ENCODE measurements at regions not wholly inside any gene's neighbourhood (a gene's known extent, or its start where the extent isn't known, plus 50 kb on each side); places are given as distances from the start of the nearest gene placed in this dataset.
"Not testable (repeated sequence)": the region's sequence is repeated elsewhere in the genome, so short reads cannot be mapped to it uniquely, and the experiment has no call there.

GRCh38 chr1:222181191-222181590, 366.7 kb downstream of the HHIPL2 start:
- TF ChIP-seq CTCF (IDR thresholded peaks at IDR 0.05; ENCODE audit: low read depth, low read length) (no peak), EZH2phosphoT487 (IDR thresholded peaks at IDR 0.05; ENCODE audit: low read depth) (no peak)
- no peak overlapping the region for H3K4me3 ChIP-seq (ENCODE audit: low read length)
- H2AFZ ChIP-seq (ENCODE audit: low read depth, low read length), result no peak overlapping the region
- 0 out of 2 replicates have a peak, but pooled peaks cover 4% of the 10 kb centered on the region for H3K9me3 ChIP-seq (ENCODE audit: insufficient read depth, low read length)
- no peaks in the 10 kb centered on the region for H4K20me1 ChIP-seq (ENCODE audit: insufficient read depth, low read length)
- H3K9ac ChIP-seq (ENCODE audit: low read length), result no peak overlapping the region
- H3K4me1 ChIP-seq (ENCODE audit: low read length), result no peaks in the 10 kb centered on the region
- H3K4me2 ChIP-seq (ENCODE audit: low read length), result no peak overlapping the region
- no peak overlapping the region for H3K27ac ChIP-seq (ENCODE audit: low read length)
- H3K36me3 ChIP-seq (replicated peaks; ENCODE audit: low read depth, low read length), result no peaks in the 10 kb centered on the region
- H3K79me2 ChIP-seq (ENCODE audit: low read length), result no peaks in the 10 kb centered on the region
- H3K27me3 ChIP-seq (ENCODE audit: low read depth, low read length), result no peaks in the 10 kb centered on the region

GRCh38 chr1:222177496-222177895, 370.4 kb downstream of the HHIPL2 start:
- not testable (repeated sequence) for H3K27ac ChIP-seq (ENCODE audit: low read length); H3K9ac ChIP-seq (ENCODE audit: low read length); H3K9me3 ChIP-seq (ENCODE audit: insufficient read depth, low read length); H3K27me3 ChIP-seq (ENCODE audit: low read depth, low read length); H2AFZ ChIP-seq (ENCODE audit: low read depth, low read length); H3K4me2 ChIP-seq (ENCODE audit: low read length); H3K36me3 ChIP-seq (replicated peaks; ENCODE audit: low read depth, low read length); H3K4me1 ChIP-seq (ENCODE audit: low read length); H3K4me3 ChIP-seq (ENCODE audit: low read length); H3K79me2 ChIP-seq (ENCODE audit: low read length); H4K20me1 ChIP-seq (ENCODE audit: insufficient read depth, low read length)

- Histone ChIP-seq H3K27me3 (ENCODE audit: low read depth, low read length) (no peaks in the 10 kb centered on the region), H3K27ac (ENCODE audit: low read length) (no peak overlapping the region), H3K4me1 (ENCODE audit: low read length) (no peaks in the 10 kb centered on the region), H3K9ac (ENCODE audit: low read length) (no peak overlapping the region), H4K20me1 (ENCODE audit: insufficient read depth, low read length) (no peaks in the 10 kb centered on the region), H3K4me2 (ENCODE audit: low read length) (no peak overlapping the region), H2AFZ (ENCODE audit: low read depth, low read length) (no peak overlapping the region), H3K9me3 (ENCODE audit: insufficient read depth, low read length) (peaks cover 12% of the 10 kb centered on the region; the same call in 1 of the 2 replicates), H3K79me2 (ENCODE audit: low read length) (no peaks in the 10 kb centered on the region), H3K36me3 (replicated peaks; ENCODE audit: low read depth, low read length) (no peaks in the 10 kb centered on the region), H3K4me3 (ENCODE audit: low read length) (no peak overlapping the region)
- peak; percentile 88 for TF ChIP-seq CTCF (IDR thresholded peaks at IDR 0.05; ENCODE audit: low read depth, low read length)
- TF ChIP-seq EZH2phosphoT487 (IDR thresholded peaks at IDR 0.05; ENCODE audit: low read depth), result no peak
These were observed 376.9 kb downstream of the HHIPL2 start for GRCh38 chr1:222171005-222171404.

GRCh38 chr1:222168621-222169020, 379.3 kb downstream of the HHIPL2 start:
- TF ChIP-seq CTCF (IDR thresholded peaks at IDR 0.05; ENCODE audit: low read depth, low read length), result no peak
- no peak for TF ChIP-seq EZH2phosphoT487 (IDR thresholded peaks at IDR 0.05; ENCODE audit: low read depth)

GRCh38 chr1:222167896-222168295, 380.0 kb downstream of the HHIPL2 start:
- no peak overlapping the region for H3K27ac ChIP-seq (ENCODE audit: low read length)
- no peaks in the 10 kb centered on the region for H3K27me3 ChIP-seq (ENCODE audit: low read depth, low read length)
- H3K79me2 ChIP-seq (ENCODE audit: low read length), result no peaks in the 10 kb centered on the region
- H4K20me1 ChIP-seq (ENCODE audit: insufficient read depth, low read length), result no peaks in the 10 kb centered on the region
- H3K4me2 ChIP-seq (ENCODE audit: low read length), result no peak overlapping the region
- no peak overlapping the region for H3K4me3 ChIP-seq (ENCODE audit: low read length)
- no peak overlapping the region for H3K9ac ChIP-seq (ENCODE audit: low read length)
- TF ChIP-seq EZH2phosphoT487 (IDR thresholded peaks at IDR 0.05; ENCODE audit: low read depth) (no peak), CTCF (IDR thresholded peaks at IDR 0.05; ENCODE audit: low read depth, low read length) (no peak)
- H3K36me3 ChIP-seq (replicated peaks; ENCODE audit: low read depth, low read length), result no peaks in the 10 kb centered on the region
- H2AFZ ChIP-seq (ENCODE audit: low read depth, low read length), result no peak overlapping the region
- peaks cover 11% of the 10 kb centered on the region; the same call in 1 of the 2 replicates for H3K9me3 ChIP-seq (ENCODE audit: insufficient read depth, low read length)
- H3K4me1 ChIP-seq (ENCODE audit: low read length), result no peaks in the 10 kb centered on the region

More at GRCh38 chr1:222168621-222169020, 379.3 kb downstream of the HHIPL2 start:
- Histone ChIP-seq H3K4me2 (ENCODE audit: low read length) (no peak overlapping the region), H3K4me1 (ENCODE audit: low read length) (no peaks in the 10 kb centered on the region), H3K4me3 (ENCODE audit: low read length) (no peak overlapping the region), H3K9ac (ENCODE audit: low read length) (no peak overlapping the region), H3K36me3 (replicated peaks; ENCODE audit: low read depth, low read length) (no peaks in the 10 kb centered on the region), H2AFZ (ENCODE audit: low read depth, low read length) (no peak overlapping the region), H3K27me3 (ENCODE audit: low read depth, low read length) (no peaks in the 10 kb centered on the region), H3K9me3 (ENCODE audit: insufficient read depth, low read length) (peaks cover 12% of the 10 kb centered on the region; the same call in 1 of the 2 replicates), H4K20me1 (ENCODE audit: insufficient read depth, low read length) (no peaks in the 10 kb centered on the region), H3K27ac (ENCODE audit: low read length) (no peak overlapping the region), H3K79me2 (ENCODE audit: low read length) (no peaks in the 10 kb centered on the region)
